Choroid plexus epithelial cell (primary cell): ENCODE measurements at regions not wholly inside any gene's neighbourhood (a gene's known extent, or its start where the extent isn't known, plus 50 kb on each side); places are given as distances from the start of the nearest gene placed in this dataset.

Experiments
- DNase-seq: peaks from one replicate; pipeline ENCODE4 v3.0.0-alpha.2; 2010; ENCODE audit warnings: low read depth
- H3K4me3 ChIP-seq: 2 replicates; pipeline ENCODE4 v1.5.1; 2011; ENCODE audit warnings: low read depth, mild to moderate bottlenecking, control low read depth, low read length, moderate library complexity
- CTCF ChIP-seq: conservative IDR thresholded peaks from 2 replicates; pipeline ENCODE4 v1.5.1; 2011; ENCODE audit warnings: low read depth, mild to moderate bottlenecking, control low read depth, inconsistent platforms, low read length, moderate library complexity

GRCh38 chr14:51396222-51396815, 156.3 kb downstream of the TMX1 start:
- TF ChIP-seq CTCF, result peak; percentile 3
- H3K4me3 ChIP-seq, result no peak overlapping the region
- DNase-seq, result peak; percentile 97

- peak; percentile 79 for DNase-seq
- TF ChIP-seq CTCF, result peak; percentile 26
Observed at GRCh38 chr14:51398898-51399297, 158.9 kb downstream of the TMX1 start.

GRCh38 chr14:51400139-51400538, 160.1 kb downstream of the TMX1 start:
- no peak for TF ChIP-seq CTCF

More at GRCh38 chr14:51398898-51399297, 158.9 kb downstream of the TMX1 start:
- no peak overlapping the region for H3K4me3 ChIP-seq

GRCh38 chr14:51401272-51401671, 161.2 kb downstream of the TMX1 start:
- no peak for TF ChIP-seq CTCF
- no peak overlapping the region for H3K4me3 ChIP-seq
- DNase-seq, result peak; percentile 39

More at GRCh38 chr14:51400139-51400538, 160.1 kb downstream of the TMX1 start:
- DNase-seq, result no peak
- no peak overlapping the region for H3K4me3 ChIP-seq

- H3K4me3 ChIP-seq, result no peak overlapping the region
- no peak for DNase-seq
- TF ChIP-seq CTCF, result no peak
Observed at GRCh38 chr14:51401756-51402155, 161.7 kb downstream of the TMX1 start.

GRCh38 chr14:51410897-51411296, 170.8 kb downstream of the TMX1 start:
- H3K4me3 ChIP-seq, result no peak overlapping the region
- DNase-seq, result peak; percentile 87
- no peak for TF ChIP-seq CTCF

GRCh38 chr14:51419685-51420084, 179.6 kb downstream of the TMX1 start:
- no peak overlapping the region for H3K4me3 ChIP-seq
- no peak for DNase-seq
- no peak for TF ChIP-seq CTCF
